A549 (cell line): ENCODE measurements at regions not wholly inside any gene's neighbourhood (a gene's known extent, or its start where the extent isn't known, plus 50 kb on each side); places are given as distances from the start of the nearest gene placed in this dataset.

Experiments
- ATAC-seq, 2 experiments: fragments of 200-7000 bp in 1 of 2; fragments of >200 bp in 1 of 2; cut with Nextera tagmentation in 1 of 2; cut with Tn5 transposase in 1 of 2; 3 replicates each; pipeline versions ENCODE4 v1.8.0 to v1.9.1; 2018 to 2020; ENCODE audit warnings: mild to moderate bottlenecking in 1 of 2, moderate library complexity in 1 of 2
- CTCF ChIA-PET: fragments of 300-600 bp; sonication (Branson Sonifier 250); formaldehyde crosslinking; extraction: SDS; loops from one replicate; lab custom pipeline; 2021; ENCODE audit warnings: antibody characterized with exemption, inconsistent platforms; lab: Yijun Ruan, JAX
- POLR2A ChIA-PET: fragments of 350-600 bp; formaldehyde crosslinking; extraction: SDS; loops from one replicate; lab custom pipeline; 2021; ENCODE audit warnings: antibody characterized with exemption, inconsistent platforms; lab: Yijun Ruan, JAX
- DNase-seq, 2 experiments: peaks; one replicate each; pipeline versions ENCODE4 v3.0.0 to v3.0.0-alpha.2; 2011 to 2016; ENCODE audit warnings: low read depth in 1 of 2, low spot score in 1 of 2
- FAIRE-seq: peaks from 2 replicates; lab custom pipeline; 2011; peaks lifted over from hg19 to GRCh38; lab: Jason Lieb, UNC
- H3K27ac ChIP-seq, 2 experiments: fragments of >200 bp; sonication (Bioruptor Twin); formaldehyde crosslinking; 3 replicates each; pipeline ENCODE4 v1.5.1; 2016 to 2017
- H3K4me1 ChIP-seq: fragments of >200 bp; sonication (Bioruptor Twin); formaldehyde crosslinking; 3 replicates; pipeline ENCODE4 v1.6.1; 2016
- H3K4me2 ChIP-seq: fragments of >200 bp; sonication (Bioruptor Twin); formaldehyde crosslinking; 3 replicates; pipeline ENCODE4 v1.6.1; 2016
- H3K4me3 ChIP-seq: fragments of >200 bp; sonication (Bioruptor Twin); formaldehyde crosslinking; 3 replicates; pipeline ENCODE4 v1.5.1; 2016
- H3K9me3 ChIP-seq: fragments of >200 bp; sonication (Bioruptor Twin); formaldehyde crosslinking; 3 replicates; pipeline ENCODE4 v1.6.1; 2016
- BHLHE40 ChIP-seq: IDR thresholded peaks from 2 replicates; pipeline ENCODE4 v1.6.1; 2012; ENCODE audit warnings: low read depth, low read length, inconsistent platforms
- CBX8 ChIP-seq: fragments of 200-600 bp; sonication (generic); IDR thresholded peaks from 2 replicates; pipeline ENCODE4 v1.6.1; 2016
- CHD2 ChIP-seq: fragments of 150-350 bp; IDR thresholded peaks from 2 replicates; pipeline ENCODE4 v1.6.1; 2014; ENCODE audit warnings: low read length; ENCODE audit not compliant: partially characterized antibody
- EHF ChIP-seq: fragments of 250-450 bp; sonication (Bioruptor Pico); IDR thresholded peaks from 2 replicates; pipeline ENCODE4 v1.5.0; 2020; ENCODE audit warnings: mild to moderate bottlenecking
- EP300 ChIP-seq, 2 experiments: fragments of >200 bp; sonication (Bioruptor Twin); formaldehyde crosslinking; IDR thresholded peaks; 2 replicates in 1 of 2; 3 replicates in 1 of 2; pipeline ENCODE4 v1.6.1; 2016 to 2017
- ESRRA ChIP-seq: fragments of 150-350 bp; IDR thresholded peaks from 2 replicates; pipeline ENCODE4 v1.6.1; 2014; ENCODE audit warnings: mild to moderate bottlenecking, low read length, borderline replicate concordance
- FOSB ChIP-seq: fragments of 250-450 bp; sonication (Bioruptor Pico); IDR thresholded peaks from 2 replicates; pipeline ENCODE4 v1.5.0; 2020; ENCODE audit warnings: mild to moderate bottlenecking, moderate library complexity
- GATA3 ChIP-seq: IDR thresholded peaks from 2 replicates; pipeline ENCODE4 v1.6.1; 2012; ENCODE audit warnings: borderline replicate concordance
- HDAC2 ChIP-seq: fragments of 200-600 bp; sonication (generic); IDR thresholded peaks from 2 replicates; pipeline ENCODE4 v1.6.1; 2016
- JUN ChIP-seq, 2 experiments: fragments of >200 bp; sonication (Bioruptor Twin); formaldehyde crosslinking; IDR thresholded peaks; 2 replicates in 1 of 2; 3 replicates in 1 of 2; pipeline ENCODE4 v1.6.1; 2016 to 2017
- MAFK ChIP-seq: fragments of 450-650 bp; IDR thresholded peaks from 2 replicates; pipeline ENCODE4 v1.6.1; 2014; ENCODE audit not compliant: partially characterized antibody
- MAX ChIP-seq: IDR thresholded peaks from 2 replicates; pipeline ENCODE4 v1.6.1; 2012
- MAZ ChIP-seq: fragments of 150-350 bp; IDR thresholded peaks from 2 replicates; pipeline ENCODE4 v1.6.1; 2014; ENCODE audit warnings: antibody characterized with exemption, low read depth, low read length, borderline replicate concordance
- RAD21 ChIP-seq, 2 experiments: fragments of >200 bp in 1 of 2; sonication (Bioruptor Twin) in 1 of 2; formaldehyde crosslinking in 1 of 2; IDR thresholded peaks in 1 of 2; conservative IDR thresholded peaks in 1 of 2; 2 replicates in 1 of 2; 3 replicates in 1 of 2; pipeline ENCODE4 v1.6.1; 2012 to 2018; ENCODE audit warnings: inconsistent platforms in 1 of 2
- RARB ChIP-seq: fragments of 250-450 bp; sonication (Bioruptor Pico); IDR thresholded peaks from 2 replicates; pipeline ENCODE4 v1.8.0; 2021; ENCODE audit warnings: mild to moderate bottlenecking, moderate library complexity
- REST ChIP-seq: fragments of 200-600 bp; sonication (generic); IDR thresholded peaks from 2 replicates; pipeline ENCODE4 v1.6.1; 2016; ENCODE audit warnings: antibody characterized with exemption, mild to moderate bottlenecking, moderate library complexity
- RFX5 ChIP-seq: fragments of 450-650 bp; IDR thresholded peaks from 2 replicates; pipeline ENCODE4 v1.7.1; 2014; ENCODE audit warnings: antibody characterized with exemption, mild to moderate bottlenecking, moderate library complexity
- TFCP2L1 ChIP-seq: fragments of 250-450 bp; sonication (Bioruptor Pico); IDR thresholded peaks from 2 replicates; pipeline ENCODE4 v1.5.0; 2021; ENCODE audit warnings: mild to moderate bottlenecking
- ZNF302 ChIP-seq: fragments of 250-450 bp; sonication (Bioruptor Pico); IDR thresholded peaks from 2 replicates; pipeline ENCODE4 v1.9.0; 2021; ENCODE audit warnings: inconsistent platforms, mild to moderate bottlenecking, moderate library complexity
- WGBS: methylation state at CpG from one replicate; pipeline ENCODE4 v1.1.6; 2017; ENCODE audit errors: missing lambda C conversion rate; 5-methylcytosine and 5-hydroxymethylcytosine counted together
- TF ChIP-seq, protein P1 (sequence below): fragments of >200 bp; sonication (Bioruptor Twin); formaldehyde crosslinking; IDR thresholded peaks from 3 replicates; pipeline ENCODE4 v1.6.1; 2016
- TF ChIP-seq, protein P2 (sequence below): IDR thresholded peaks from 2 replicates; pipeline ENCODE4 v1.6.1; 2012; ENCODE audit warnings: low read depth, borderline replicate concordance

DNA sequence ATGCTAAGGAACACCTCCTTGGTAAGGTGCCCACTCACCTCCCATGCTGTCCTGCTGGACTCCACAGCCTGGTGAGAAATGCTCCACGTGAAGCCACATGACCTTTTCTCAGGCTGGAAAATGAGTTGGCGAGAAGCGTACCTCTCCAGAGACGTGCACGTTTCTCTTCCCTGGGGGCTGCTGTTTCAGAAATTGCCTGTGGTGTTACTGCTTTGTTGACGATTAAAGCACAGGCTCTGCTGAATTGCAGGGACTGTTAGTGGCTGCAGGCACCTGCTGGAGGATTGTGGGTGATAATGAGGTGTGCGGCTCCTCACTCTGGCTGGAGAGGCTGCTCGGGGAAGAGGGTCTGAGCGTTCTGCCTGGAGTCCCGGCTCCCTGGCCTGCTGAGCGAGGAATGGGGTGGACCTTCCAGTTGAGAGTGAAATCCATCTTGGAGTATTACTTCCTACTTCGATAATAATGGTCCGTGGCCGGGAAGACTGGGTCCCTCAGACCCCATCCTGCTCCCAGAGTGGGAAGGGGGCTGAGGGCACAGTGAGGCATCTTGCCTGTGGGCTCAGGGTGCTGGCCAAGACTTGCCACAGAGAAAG lies 199.3 kb upstream of the HDAC4 start:
- CTCF ChIA-PET, result no interaction called here
- Histone ChIP-seq H3K27ac (no peak overlapping the region), H3K9me3 (0 out of 3 replicates have a peak, but pooled peaks cover 4% of the 10 kb centered on the region), H3K4me2 (no peak overlapping the region), H3K4me1 (no peaks in the 10 kb centered on the region), H3K4me3 (no peak overlapping the region)
- no peak for ATAC-seq
- TF ChIP-seq EP300 (IDR thresholded peaks at IDR 0.05) (no peak), HDAC2 (no peak), RFX5 (no peak), ESRRA (no peak), FOSB (CRISPR knock-in tag) (no peak), BHLHE40 (no peak), GATA3 (no peak), TFCP2L1 (CRISPR knock-in tag) (no peak), MAX (no peak)
- TF ChIP-seq, protein P1, sequence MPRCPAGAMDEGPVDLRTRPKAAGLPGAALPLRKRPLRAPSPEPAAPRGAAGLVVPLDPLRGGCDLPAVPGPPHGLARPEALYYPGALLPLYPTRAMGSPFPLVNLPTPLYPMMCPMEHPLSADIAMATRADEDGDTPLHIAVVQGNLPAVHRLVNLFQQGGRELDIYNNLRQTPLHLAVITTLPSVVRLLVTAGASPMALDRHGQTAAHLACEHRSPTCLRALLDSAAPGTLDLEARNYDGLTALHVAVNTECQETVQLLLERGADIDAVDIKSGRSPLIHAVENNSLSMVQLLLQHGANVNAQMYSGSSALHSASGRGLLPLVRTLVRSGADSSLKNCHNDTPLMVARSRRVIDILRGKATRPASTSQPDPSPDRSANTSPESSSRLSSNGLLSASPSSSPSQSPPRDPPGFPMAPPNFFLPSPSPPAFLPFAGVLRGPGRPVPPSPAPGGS, result no peak
- POLR2A ChIA-PET, result no interaction called here
- WGBS, result 51% methylated on average over 14 of the region's 14 CpGs
- FAIRE-seq, result no peak
- no peak for DNase-seq

- ATAC-seq (no peak), DNase-seq (no peak), FAIRE-seq (no peak)
- Histone ChIP-seq H3K4me3 (no peak overlapping the region), H3K4me1 (no peaks in the 10 kb centered on the region), H3K9me3 (0 out of 3 replicates have a peak, but pooled peaks cover 4% of the 10 kb centered on the region), H3K27ac (no peak overlapping the region), H3K4me2 (no peak overlapping the region)
- ChIA-PET POLR2A (no interaction called here), CTCF (no interaction called here)
- 66% methylated on average over 14 of the region's 14 CpGs for WGBS
- TF ChIP-seq JUN (IDR thresholded peaks at IDR 0.05) (no peak), RARB (CRISPR knock-in tag) (no peak)
Observed at GRCh38 chr2:239599299-239599698, 198.5 kb upstream of the HDAC4 start.

GRCh38 chr2:239598732-239599090 lies 197.9 kb upstream of the HDAC4 start:
- ChIA-PET POLR2A (no interaction called here), CTCF (no interaction called here)
- WGBS, result 25% methylated on average over 5 of the region's 5 CpGs
- H3K9me3 ChIP-seq, result no peaks in the 10 kb centered on the region
- no peaks in the 10 kb centered on the region for H3K4me1 ChIP-seq
- TF ChIP-seq CHD2, result no peak
- no peak; a peak in 1 of 6 replicates for ATAC-seq
- no peak for FAIRE-seq
- DNase-seq, result no peak
- H3K4me3 ChIP-seq, result no peak overlapping the region
- H3K27ac ChIP-seq, result no peak overlapping the region
- H3K4me2 ChIP-seq, result no peak overlapping the region

DNA sequence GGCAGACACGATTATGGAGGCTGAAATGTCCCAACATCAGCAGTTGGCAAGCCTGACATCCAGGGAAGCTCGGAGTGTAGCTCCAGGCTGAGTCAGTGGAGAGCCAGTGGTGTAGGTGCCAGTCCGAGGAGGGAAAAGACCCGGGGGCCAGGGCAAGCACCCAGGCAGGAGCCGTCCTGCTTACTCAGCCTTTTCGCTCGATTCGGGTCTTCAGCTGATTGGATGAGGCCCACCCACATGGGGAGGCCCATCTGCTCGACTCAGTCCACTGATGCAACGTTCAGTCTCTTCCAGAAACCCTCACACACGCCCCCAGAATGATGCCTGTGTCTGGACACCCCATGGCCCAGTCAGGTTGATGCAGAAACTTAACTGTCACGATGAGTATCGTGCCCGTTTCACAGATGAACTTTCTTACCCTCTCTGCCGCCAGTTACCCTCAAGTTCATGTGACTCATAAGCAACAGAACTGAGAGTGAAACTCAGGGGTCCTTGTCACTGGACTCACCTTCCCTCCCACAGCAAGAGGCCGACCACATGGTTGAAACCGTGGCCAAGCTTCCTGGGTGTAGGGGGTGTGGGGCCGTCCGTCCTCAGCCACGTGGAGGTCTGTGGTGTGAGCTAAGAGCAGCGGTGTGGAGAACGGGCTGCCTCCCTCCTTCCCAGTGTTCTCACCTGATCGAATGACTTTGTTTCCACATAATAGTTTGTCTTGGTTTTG lies 197.4 kb upstream of the HDAC4 start:
- Histone ChIP-seq H3K4me3 (no peak overlapping the region), H3K9me3 (no peaks in the 10 kb centered on the region), H3K27ac (no peak overlapping the region), H3K4me1 (no peaks in the 10 kb centered on the region), H3K4me2 (no peak overlapping the region)
- ChIA-PET POLR2A (no interaction called here), CTCF (no interaction called here)
- FAIRE-seq (no peak), ATAC-seq (no peak), DNase-seq (no peak)
- 60% methylated on average over 23 of the region's 23 CpGs for WGBS
- TF ChIP-seq RFX5, result no peak
- TF ChIP-seq MAFK, result peak; percentile 25
- TF ChIP-seq ZNF302 (CRISPR knock-in tag), result no peak
- TF ChIP-seq MAZ, result no peak

DNA sequence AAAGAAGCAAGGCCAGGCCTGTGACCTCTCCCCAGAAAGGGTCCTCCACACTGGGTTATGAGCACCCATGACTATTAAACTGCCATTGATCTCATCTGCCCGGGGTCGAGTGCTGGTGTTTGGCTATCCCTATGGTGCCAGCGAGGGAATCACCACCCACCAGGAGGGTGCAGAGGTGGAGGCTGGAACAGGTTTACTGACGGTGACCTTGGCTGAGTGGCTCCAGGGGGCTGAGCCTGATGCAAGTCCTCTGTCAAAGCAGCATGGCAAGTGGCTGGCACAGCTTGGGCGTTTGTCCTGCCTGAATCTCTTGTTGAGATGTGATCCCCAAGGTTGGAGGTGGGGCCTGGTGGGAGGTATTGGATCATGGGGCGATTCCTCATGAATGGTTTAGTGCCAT lies 196.4 kb upstream of the HDAC4 start:
- CTCF ChIA-PET, result interaction anchor here (1.2 kb wide), 1 partner anchor 394 kb away, joined by 3 read pairs; no protein-coding TSS in a partner anchor
- no peak overlapping the region for H3K27ac ChIP-seq
- POLR2A ChIA-PET, result no interaction called here
- no peak overlapping the region for H3K4me2 ChIP-seq
- FAIRE-seq, result no peak
- 32% methylated on average over 6 of the region's 6 CpGs for WGBS
- no peak overlapping the region for H3K4me3 ChIP-seq
- H3K4me1 ChIP-seq, result no peaks in the 10 kb centered on the region
- ATAC-seq, result no peak
- no peak for DNase-seq
- H3K9me3 ChIP-seq, result no peaks in the 10 kb centered on the region
- no peak for TF ChIP-seq REST
- no peak for TF ChIP-seq RAD21 (conservative IDR thresholded peaks at IDR 0.05 in 1 of 2, IDR thresholded peaks at IDR 0.05 in 1 of 2)
- TF ChIP-seq, protein P2, sequence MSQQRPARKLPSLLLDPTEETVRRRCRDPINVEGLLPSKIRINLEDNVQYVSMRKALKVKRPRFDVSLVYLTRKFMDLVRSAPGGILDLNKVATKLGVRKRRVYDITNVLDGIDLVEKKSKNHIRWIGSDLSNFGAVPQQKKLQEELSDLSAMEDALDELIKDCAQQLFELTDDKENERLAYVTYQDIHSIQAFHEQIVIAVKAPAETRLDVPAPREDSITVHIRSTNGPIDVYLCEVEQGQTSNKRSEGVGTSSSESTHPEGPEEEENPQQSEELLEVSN, result no peak
- no peak for TF ChIP-seq ESRRA
- no peak for TF ChIP-seq CBX8
- TF ChIP-seq EHF (CRISPR knock-in tag), result no peak
